Sigmoid colon (tissue), 6 donors: ENCODE measurements at regions not wholly inside any gene's neighbourhood (a gene's known extent, or its start where the extent isn't known, plus 50 kb on each side); places are given as distances from the start of the nearest gene placed in this dataset.
"Not testable (repeated sequence)": the region's sequence is repeated elsewhere in the genome, so short reads cannot be mapped to it uniquely, and the experiment has no call there.

Source experiments
- DNase-seq: peaks from one replicate; pipeline ENCODE4 v3.0.0-alpha.2; 2019
- H3K27ac ChIP-seq, 4 donors: fragments of 200-600 bp; sonication (generic); one replicate each; pipeline ENCODE4 v1.5.1; 2016 to 2019; ENCODE audit warnings: mild to moderate bottlenecking in 1 of 4
- H3K27me3 ChIP-seq, 3 donors: fragments of 200-600 bp; sonication (generic); one replicate each; pipeline ENCODE4 v1.5.1; 2019; ENCODE audit warnings: mild to moderate bottlenecking in 1 of 3
- H3K36me3 ChIP-seq, 4 donors: fragments of 200-600 bp; sonication (generic); one replicate each; pipeline ENCODE4 v1.5.1; 2016 to 2019
- H3K4me1 ChIP-seq, 4 donors: fragments of 200-600 bp; sonication (generic); one replicate each; pipeline ENCODE4 v1.5.1; 2017 to 2019
- H3K4me3 ChIP-seq, 4 donors: fragments of 200-600 bp; sonication (generic); one replicate each; pipeline ENCODE4 v1.5.1; 2017 to 2019; ENCODE audit warnings: mild to moderate bottlenecking in 2 of 4, moderate library complexity in 1 of 4
- H3K9me3 ChIP-seq, 4 donors: fragments of 200-600 bp in 3 of 4; sonication (generic) in 3 of 4; one replicate each; pipeline versions ENCODE4 v1.5.1 to v1.6.1; 2013 to 2019
- EP300 ChIP-seq, 4 donors: sonication (generic); formaldehyde crosslinking; IDR thresholded peaks; one replicate each; pipeline ENCODE4 v1.6.1; 2017; ENCODE audit warnings: antibody characterized with exemption in 4 of 4
- POLR2A ChIP-seq, 2 donors: fragments of 450-650 bp; IDR thresholded peaks; one replicate each; pipeline ENCODE4 v1.6.1; 2016; ENCODE audit warnings: antibody characterized with exemption in 2 of 2, mild to moderate bottlenecking in 2 of 2, moderate library complexity in 2 of 2
- POLR2AphosphoS5 ChIP-seq, 4 donors: sonication (generic); formaldehyde crosslinking; IDR thresholded peaks; one replicate each; pipeline ENCODE4 v1.6.1; 2017; ENCODE audit warnings: antibody characterized with exemption in 4 of 4
- WGBS, 2 donors: extraction: QIAGEN DNeasy Blood & Tissue Kit; methylation state at CpG; one replicate each; pipeline ENCODE4 v1.1.7; 2013; 5-methylcytosine and 5-hydroxymethylcytosine counted together
- intact Hi-C: fragments of 100-400 bp; cut with DNase I; formaldehyde crosslinking; loops from one replicate; pipeline ENCODE4 v1.15.1; 2023
- TF ChIP-seq, protein P1 (sequence below), 4 experiments: fragments of 450-650 bp in 3 of 4; fragments of 200-600 bp in 1 of 4; IDR thresholded peaks; one replicate each; pipeline ENCODE4 v1.5.1; 2016 to 2019; ENCODE audit warnings: antibody characterized with exemption in 4 of 4, mild to moderate bottlenecking in 3 of 4, moderate library complexity in 2 of 4
- donor health status: healthy with polysubstance abuse.
- donor health status: healthy.

DNA sequence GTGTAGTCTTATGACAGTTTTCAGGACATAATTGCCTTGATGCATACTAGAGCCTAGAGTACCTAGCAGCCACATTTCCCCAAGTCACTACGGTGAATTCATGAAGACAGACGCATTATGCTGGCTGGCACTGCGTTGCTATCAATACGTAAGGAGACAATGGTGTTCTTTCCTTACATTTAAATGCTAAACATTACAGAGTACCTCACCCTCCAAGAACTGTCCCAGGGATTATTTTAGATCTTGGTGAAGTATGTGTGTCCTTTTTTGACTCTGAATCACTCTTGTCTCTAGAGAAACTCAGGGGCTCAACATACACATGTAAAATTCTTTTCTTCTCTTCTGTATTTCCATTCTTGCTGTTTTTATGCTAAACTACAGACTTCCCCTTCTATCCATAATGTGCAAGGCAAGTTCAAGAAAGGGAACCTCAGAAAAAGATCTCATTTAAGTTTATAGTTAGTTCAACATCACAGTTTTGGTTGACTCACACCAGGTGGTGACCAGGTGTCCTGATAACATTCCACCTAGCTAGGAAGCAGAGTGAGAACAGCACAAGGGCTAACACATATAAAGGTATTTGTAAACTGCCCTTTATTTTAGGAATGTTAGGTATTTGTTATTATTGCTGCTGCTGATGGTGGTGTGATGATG is 212.4 kb upstream of the HNRNPA3 start:
- intact Hi-C loops, result no loop called here
- peaks cover 0 to 6% (median 2%) of the 10 kb centered on the region in 4 donors for H3K4me1 ChIP-seq
- no peaks in the 10 kb centered on the region for H3K36me3 ChIP-seq
- TF ChIP-seq, protein P1, sequence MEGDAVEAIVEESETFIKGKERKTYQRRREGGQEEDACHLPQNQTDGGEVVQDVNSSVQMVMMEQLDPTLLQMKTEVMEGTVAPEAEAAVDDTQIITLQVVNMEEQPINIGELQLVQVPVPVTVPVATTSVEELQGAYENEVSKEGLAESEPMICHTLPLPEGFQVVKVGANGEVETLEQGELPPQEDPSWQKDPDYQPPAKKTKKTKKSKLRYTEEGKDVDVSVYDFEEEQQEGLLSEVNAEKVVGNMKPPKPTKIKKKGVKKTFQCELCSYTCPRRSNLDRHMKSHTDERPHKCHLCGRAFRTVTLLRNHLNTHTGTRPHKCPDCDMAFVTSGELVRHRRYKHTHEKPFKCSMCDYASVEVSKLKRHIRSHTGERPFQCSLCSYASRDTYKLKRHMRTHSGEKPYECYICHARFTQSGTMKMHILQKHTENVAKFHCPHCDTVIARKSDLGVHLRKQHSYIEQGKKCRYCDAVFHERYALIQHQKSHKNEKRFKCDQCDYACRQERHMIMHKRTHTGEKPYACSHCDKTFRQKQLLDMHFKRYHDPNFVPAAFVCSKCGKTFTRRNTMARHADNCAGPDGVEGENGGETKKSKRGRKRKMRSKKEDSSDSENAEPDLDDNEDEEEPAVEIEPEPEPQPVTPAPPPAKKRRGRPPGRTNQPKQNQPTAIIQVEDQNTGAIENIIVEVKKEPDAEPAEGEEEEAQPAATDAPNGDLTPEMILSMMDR (IDR thresholded peaks at IDR 0.05), result no peak
- TF ChIP-seq POLR2AphosphoS5 (IDR thresholded peaks at IDR 0.05) (no peak), POLR2A (IDR thresholded peaks at IDR 0.05) (no peak), EP300 (IDR thresholded peaks at IDR 0.05) (no peak)
- no peaks in the 10 kb centered on the region for H3K27me3 ChIP-seq
- DNase-seq, result no peak
- H3K27ac ChIP-seq, result no peak overlapping the region
- WGBS, 2 donors, result 81 to 96% methylated on average over 4 of the region's 4 CpGs
- no peaks in the 10 kb centered on the region for H3K9me3 ChIP-seq
- H3K4me3 ChIP-seq, result no peak overlapping the region

DNA sequence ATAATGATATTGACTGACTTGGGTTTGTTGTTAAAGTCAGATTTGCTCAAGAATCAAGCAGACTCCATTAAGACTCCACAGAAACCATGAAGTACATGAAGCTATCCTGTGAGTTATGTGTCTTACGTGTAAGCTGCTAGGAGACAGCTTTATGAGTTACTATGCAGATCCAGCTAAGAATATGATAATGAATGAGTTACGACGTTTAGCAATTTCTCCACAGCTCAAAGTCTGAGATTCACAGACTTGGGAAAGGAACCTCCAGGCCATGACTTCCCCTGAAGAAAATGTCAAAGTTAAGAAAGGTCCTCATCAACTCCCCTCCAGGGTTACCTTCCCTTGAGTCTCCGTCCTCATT is 211.9 kb upstream of the HNRNPA3 start:
- DNase-seq, result no peak
- Histone ChIP-seq H3K4me1 (peaks cover 0 to 6% (median 2%) of the 10 kb centered on the region in 4 donors), H3K9me3 (no peaks in the 10 kb centered on the region), H3K36me3 (no peaks in the 10 kb centered on the region), H3K27me3 (no peaks in the 10 kb centered on the region), H3K4me3 (no peak overlapping the region), H3K27ac (no peak overlapping the region)
- intact Hi-C loops, result no loop called here
- TF ChIP-seq POLR2A (IDR thresholded peaks at IDR 0.05), result no peak
- TF ChIP-seq, protein P1 (IDR thresholded peaks at IDR 0.05), result no peak
- TF ChIP-seq EP300 (IDR thresholded peaks at IDR 0.05), result no peak
- TF ChIP-seq POLR2AphosphoS5 (IDR thresholded peaks at IDR 0.05), result no peak
- WGBS, 2 donors, result 86 to 87% methylated on average over 4 of the region's 4 CpGs

DNA sequence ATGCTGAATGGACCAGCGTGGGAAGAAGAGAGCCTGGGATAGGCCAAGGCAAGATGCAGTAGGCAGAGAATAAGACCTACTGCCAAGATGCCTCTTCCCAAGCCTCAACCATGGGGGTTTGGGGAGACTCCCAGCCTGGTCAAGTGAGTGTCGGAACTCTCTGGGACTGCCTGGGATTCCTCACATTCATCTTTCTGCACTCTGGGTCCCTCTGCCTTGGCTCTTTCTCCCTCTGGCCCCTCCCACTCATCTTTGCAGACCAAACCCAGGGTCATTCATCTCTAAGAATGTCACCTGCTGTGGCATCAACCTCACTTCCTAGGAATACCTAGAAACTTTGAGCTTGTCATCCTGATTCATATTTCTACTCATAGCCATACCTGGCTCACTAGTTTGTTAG is 211.3 kb upstream of the HNRNPA3 start:
- intact Hi-C loops, result no loop called here
- Histone ChIP-seq H3K9me3 (no peaks in the 10 kb centered on the region), H3K4me3 (no peak overlapping the region), H3K27me3 (no peaks in the 10 kb centered on the region), H3K27ac (no peak overlapping the region), H3K4me1 (peaks cover 0 to 6% (median 2%) of the 10 kb centered on the region in 4 donors), H3K36me3 (no peaks in the 10 kb centered on the region)
- DNase-seq, result no peak
- TF ChIP-seq POLR2A (IDR thresholded peaks at IDR 0.05), result no peak
- TF ChIP-seq, protein P1 (IDR thresholded peaks at IDR 0.05), result no peak
- no peak for TF ChIP-seq EP300 (IDR thresholded peaks at IDR 0.05)
- TF ChIP-seq POLR2AphosphoS5 (IDR thresholded peaks at IDR 0.05), result no peak
- WGBS, 2 donors, result 94 to 95% methylated on average over 2 of the region's 2 CpGs

DNA sequence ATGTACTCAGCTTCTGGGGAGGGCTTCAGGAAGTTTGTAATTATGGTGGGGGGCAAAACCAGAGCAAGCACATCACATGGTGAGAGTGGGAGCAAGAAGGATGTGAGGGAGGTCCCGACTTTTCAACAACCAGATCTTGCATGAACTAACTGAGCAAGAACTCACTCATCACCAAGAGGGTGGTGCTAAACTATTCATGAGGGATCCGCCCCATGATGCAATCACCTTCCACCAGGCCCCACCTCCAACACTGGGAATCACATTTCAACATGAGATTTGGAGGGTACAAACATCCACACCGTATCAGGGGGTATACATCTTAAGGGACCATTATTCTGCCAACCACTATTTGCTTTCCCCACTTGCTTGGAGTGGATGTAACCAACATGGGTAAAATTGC is 209.6 kb upstream of the HNRNPA3 start:
- Histone ChIP-seq H3K36me3 (no peaks in the 10 kb centered on the region), H3K27ac (no peak overlapping the region), H3K4me3 (no peak overlapping the region), H3K9me3 (no peaks in the 10 kb centered on the region), H3K27me3 (no peaks in the 10 kb centered on the region), H3K4me1 (peaks cover 0 to 5% (median 0%) of the 10 kb centered on the region in 4 donors)
- TF ChIP-seq POLR2AphosphoS5 (IDR thresholded peaks at IDR 0.05), result no peak
- no peak for TF ChIP-seq EP300 (IDR thresholded peaks at IDR 0.05)
- TF ChIP-seq, protein P1 (IDR thresholded peaks at IDR 0.05), result no peak
- TF ChIP-seq POLR2A (IDR thresholded peaks at IDR 0.05), result no peak
- no peak for DNase-seq
- intact Hi-C loops, result no loop called here
- 91 to 93% methylated on average over 3 of the region's 3 CpGs for WGBS, 2 donors

DNA sequence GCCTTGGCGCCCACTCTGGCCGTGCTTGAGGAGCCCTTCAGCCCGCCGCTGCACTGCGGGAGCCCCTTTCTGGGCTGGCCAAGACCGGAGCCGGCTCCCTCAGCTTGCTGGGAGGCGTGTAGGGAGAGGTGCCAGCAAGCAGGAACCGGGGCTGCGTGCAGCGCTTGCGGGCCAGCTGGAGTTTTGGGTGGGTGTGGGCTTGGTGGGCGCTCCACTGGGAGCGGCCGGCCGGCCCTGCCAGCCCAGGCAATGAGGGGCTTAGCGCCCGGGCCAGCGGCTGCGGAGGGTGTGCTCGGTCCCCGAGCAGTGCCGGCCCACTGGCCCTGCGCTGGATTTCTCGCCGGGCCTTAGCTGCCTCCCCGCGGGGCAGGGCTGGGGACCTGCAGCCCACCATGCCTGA is 204.9 kb upstream of the HNRNPA3 start:
- H3K4me1 ChIP-seq, DNase-seq, H3K27me3 ChIP-seq, intact Hi-C loops, H3K36me3 ChIP-seq, H3K9me3 ChIP-seq, H3K4me3 ChIP-seq, H3K27ac ChIP-seq: not testable (repeated sequence)
- WGBS, 2 donors, result 96 to 98% methylated on average over 28 of the region's 28 CpGs

DNA sequence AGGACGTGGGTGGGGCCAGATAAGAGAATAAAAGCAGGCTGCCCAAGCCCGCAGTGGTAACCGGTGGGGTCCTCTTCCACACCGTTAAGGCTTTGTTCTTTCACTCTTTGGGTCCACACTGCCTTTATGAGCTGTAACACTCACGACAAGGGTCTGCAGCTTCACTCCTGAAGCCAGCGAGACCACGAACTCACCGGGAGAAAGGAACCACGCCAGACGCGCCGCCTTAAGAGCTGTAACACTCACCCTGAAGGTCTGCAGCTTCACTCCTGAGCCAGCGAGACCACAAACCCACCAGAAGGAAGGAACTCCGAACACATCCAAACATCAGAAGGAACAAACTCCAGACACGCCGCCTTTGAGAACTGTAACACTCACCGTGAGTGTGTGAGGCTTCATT is 203.9 kb upstream of the HNRNPA3 start:
- intact Hi-C loops, H3K9me3 ChIP-seq, H3K4me3 ChIP-seq, H3K27ac ChIP-seq, DNase-seq, H3K36me3 ChIP-seq, H3K27me3 ChIP-seq, H3K4me1 ChIP-seq: not testable (repeated sequence)
- 65 to 88% methylated on average over 17 of the region's 17 CpGs for WGBS, 2 donors
